Loucy (cell line): ENCODE measurements at regions not wholly inside any gene's neighbourhood (a gene's known extent, or its start where the extent isn't known, plus 50 kb on each side); places are given as distances from the start of the nearest gene placed in this dataset.

Experiments used
- EZH2phosphoT487 ChIP-seq: fragments of 200-600 bp; IDR thresholded peaks from 2 replicates; pipeline ENCODE4 v1.6.1; 2018; ENCODE audit warnings: antibody characterized with exemption, mild to moderate bottlenecking, moderate library complexity, borderline replicate concordance
- TF ChIP-seq, protein P1 (sequence below): fragments of 200-600 bp; sonication (generic); conservative IDR thresholded peaks from 2 replicates; pipeline ENCODE4 v1.5.1; 2014; ENCODE audit warnings: mild to moderate bottlenecking, antibody characterized with exemption, low read length

- TF ChIP-seq, protein P1, sequence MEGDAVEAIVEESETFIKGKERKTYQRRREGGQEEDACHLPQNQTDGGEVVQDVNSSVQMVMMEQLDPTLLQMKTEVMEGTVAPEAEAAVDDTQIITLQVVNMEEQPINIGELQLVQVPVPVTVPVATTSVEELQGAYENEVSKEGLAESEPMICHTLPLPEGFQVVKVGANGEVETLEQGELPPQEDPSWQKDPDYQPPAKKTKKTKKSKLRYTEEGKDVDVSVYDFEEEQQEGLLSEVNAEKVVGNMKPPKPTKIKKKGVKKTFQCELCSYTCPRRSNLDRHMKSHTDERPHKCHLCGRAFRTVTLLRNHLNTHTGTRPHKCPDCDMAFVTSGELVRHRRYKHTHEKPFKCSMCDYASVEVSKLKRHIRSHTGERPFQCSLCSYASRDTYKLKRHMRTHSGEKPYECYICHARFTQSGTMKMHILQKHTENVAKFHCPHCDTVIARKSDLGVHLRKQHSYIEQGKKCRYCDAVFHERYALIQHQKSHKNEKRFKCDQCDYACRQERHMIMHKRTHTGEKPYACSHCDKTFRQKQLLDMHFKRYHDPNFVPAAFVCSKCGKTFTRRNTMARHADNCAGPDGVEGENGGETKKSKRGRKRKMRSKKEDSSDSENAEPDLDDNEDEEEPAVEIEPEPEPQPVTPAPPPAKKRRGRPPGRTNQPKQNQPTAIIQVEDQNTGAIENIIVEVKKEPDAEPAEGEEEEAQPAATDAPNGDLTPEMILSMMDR, result no peak
- TF ChIP-seq EZH2phosphoT487, result no peak
These were observed 624.8 kb downstream of the NTRK3 start for GRCh38 chr15:87631775-87632174.
